ENCODE measurements at regions not wholly inside any gene's neighbourhood (a gene's known extent, or its start where the extent isn't known, plus 50 kb on each side); places are given as distances from the start of the nearest gene placed in this dataset.
"Not testable (repeated sequence)": the region's sequence is repeated elsewhere in the genome, so short reads cannot be mapped to it uniquely, and the experiment has no call there.

DNA sequence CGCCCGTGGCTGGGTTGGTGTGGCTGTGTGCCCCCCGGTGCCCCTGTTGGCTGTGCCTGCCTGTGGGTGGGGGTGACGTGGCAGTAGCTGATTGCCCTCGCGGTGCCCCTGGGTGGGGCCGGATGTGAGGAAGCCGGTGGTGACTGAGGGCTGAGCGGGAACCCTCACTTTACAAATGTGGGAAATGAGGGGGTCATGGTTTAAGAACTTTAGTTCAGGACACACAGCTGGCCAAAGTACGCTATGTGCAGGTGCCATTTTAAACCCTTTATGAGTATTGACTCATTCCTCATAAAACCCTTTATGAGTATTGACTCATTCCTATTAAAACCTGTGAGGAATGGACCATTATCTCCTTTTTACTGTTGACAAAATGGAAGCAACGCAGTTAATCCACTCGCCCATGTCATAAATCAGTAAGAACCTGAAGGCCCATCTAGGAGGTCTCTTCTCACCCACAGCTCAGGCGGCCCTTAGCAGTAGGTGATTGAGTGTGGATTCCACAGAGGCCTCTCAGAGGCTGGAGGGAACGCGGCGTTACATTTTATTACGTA, 290.1 kb upstream of the COBL start:
- intact Hi-C loops (cut with DNase I) = no loop called here
- DNase-seq = no peak

- DNase-seq = no peak
- intact Hi-C loops (cut with DNase I) = no loop called here
These were observed 285.8 kb upstream of the COBL start for GRCh38 chr7:51602376-51602775.

GRCh38 chr7:51601461-51601860, 284.9 kb upstream of the COBL start:
- intact Hi-C loops (cut with DNase I) = no loop called here

GRCh38 chr7:51599935-51600334, 283.3 kb upstream of the COBL start:
- intact Hi-C loops (cut with DNase I); DNase-seq: not testable (repeated sequence)

More at GRCh38 chr7:51601461-51601860, 284.9 kb upstream of the COBL start:
- no peak for DNase-seq

DNA sequence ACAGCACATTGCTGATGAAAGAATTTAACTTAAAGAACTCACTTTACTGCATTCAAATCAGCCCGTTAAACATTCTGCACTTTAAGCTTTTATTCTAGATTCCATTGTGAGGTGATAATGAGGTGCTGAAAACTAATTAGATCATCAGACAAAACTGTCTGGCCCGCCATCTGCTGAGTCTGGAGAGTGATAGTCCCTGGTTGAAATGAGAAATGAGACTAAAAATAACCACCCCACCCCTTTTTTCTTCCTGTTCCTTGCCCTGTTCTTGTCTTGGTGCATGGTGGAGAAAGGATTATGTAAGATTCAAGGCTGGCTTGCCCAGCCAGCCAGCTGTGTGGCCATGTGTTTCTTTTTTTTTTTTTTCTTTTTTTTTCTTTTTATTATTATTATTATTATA, 277.0 kb upstream of the COBL start:
- intact Hi-C loops (cut with DNase I) = no loop called here
- DNase-seq = no peak

DNA sequence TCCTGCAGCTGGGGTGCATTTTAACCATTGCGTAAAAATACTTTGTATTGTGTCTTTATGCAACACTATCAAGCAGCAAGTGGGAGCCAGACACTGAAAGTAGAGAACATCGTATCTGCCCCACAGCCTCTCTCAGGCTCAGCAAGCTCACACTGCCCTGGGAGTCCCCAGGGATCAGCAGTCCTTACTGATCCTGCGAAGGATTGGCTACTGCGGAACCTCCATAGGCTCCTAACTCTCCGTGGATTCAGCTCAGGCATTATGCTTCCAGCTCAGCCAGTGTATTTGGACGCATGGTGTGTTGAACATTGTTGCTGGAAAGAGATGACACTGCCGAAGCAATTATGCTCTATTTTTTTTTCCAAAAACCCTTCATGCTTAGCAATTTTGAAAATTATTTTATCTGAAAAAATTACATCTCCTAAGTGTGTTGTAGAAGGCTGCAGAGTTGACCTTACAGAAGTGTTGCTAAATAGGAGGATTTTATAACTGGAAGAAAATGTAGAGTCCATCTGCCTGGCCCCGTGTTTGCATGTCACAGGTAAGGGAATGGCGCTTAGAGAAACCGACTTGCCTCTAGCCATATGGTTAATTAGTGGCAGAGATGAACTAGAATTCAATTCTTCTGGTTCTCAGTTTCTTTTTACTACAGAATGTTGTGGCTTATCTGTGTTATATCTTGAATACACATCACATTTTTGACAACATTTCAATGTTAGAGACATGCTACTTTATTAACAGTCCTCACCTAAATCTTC, 276.4 kb upstream of the COBL start:
- no peak for DNase-seq

DNA sequence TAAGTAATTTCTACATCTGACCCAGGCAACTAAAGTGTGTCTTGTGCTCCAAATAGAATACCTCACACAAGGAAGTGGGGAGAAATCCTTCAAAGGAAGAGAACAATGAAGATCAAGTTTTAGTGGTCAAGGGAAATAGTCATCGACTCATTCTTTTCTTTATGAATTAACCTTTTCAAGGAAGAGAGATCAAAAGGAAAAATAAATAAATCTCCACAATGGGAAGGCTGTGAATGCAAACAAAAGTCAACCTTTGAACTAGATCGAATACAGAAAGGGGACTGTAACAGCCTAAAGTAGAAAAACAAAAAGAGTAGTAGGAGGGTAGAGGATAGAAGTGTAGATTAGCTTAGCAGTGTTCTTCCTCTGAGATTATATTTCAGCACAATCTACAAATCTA, 274.6 kb upstream of the COBL start:
- intact Hi-C loops (cut with DNase I) = no loop called here
- DNase-seq = no peak

More for the DNA sequence above, 276.4 kb upstream of the COBL start:
- intact Hi-C loops (cut with DNase I) = no loop called here

DNA sequence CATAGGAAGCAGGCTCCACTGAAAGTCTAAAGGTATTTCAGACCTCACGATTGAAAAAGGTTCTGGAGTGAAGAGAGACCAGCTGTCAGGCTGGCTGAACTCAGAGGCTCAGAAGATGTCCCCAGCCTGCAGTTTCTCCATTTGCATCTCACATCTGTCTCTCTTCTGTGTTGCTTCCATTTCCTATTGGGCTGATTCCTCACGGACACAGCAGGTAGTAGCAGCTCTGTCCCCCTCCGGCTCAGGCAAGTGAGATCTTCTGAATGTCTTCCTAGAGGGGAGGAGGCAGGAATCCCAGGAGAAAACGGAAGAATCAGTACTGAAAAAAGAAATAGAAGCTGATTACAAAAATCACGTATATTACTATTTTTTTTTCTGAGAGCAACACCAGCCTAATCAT, 274.1 kb upstream of the COBL start:
- intact Hi-C loops (cut with DNase I) = no loop called here
- no peak for DNase-seq

DNA sequence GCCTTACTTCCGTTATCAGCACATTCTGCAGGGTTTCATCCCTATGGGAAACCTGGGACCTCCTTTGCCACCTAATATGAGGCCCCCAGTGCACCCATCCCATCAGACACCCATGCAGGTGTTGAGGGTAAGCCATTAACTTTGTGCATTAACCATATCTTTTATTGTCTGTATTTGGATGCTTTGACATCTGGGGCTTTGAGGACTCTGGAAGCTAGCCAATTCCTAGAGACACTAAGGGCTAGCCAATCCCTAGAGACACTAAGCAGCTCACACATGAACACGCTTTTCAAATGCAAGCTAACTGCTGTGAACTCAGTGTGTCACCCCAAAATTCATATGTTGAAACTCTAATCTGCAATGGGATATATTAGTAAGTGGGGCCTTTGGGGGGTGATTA, 272.5 kb upstream of the COBL start:
- intact Hi-C loops (cut with DNase I) = no loop called here
- DNase-seq = no peak

- intact Hi-C loops (cut with DNase I) = no loop called here
- no peak for DNase-seq
These were observed 271.0 kb upstream of the COBL start for GRCh38 chr7:51587604-51588003.

- no peak for DNase-seq
- intact Hi-C loops (cut with DNase I) = no loop called here
These were observed 260.8 kb upstream of the COBL start for GRCh38 chr7:51577390-51577789.

GRCh38 chr7:51569581-51569980, 253.0 kb upstream of the COBL start:
- intact Hi-C loops (cut with DNase I) = no loop called here
- no peak for DNase-seq

- intact Hi-C loops (cut with DNase I) = no loop called here
- DNase-seq = no peak
These were observed 252.6 kb upstream of the COBL start for GRCh38 chr7:51569176-51569575.

GRCh38 chr7:51551070-51551469, 234.5 kb upstream of the COBL start:
- intact Hi-C loops (cut with DNase I) = no loop called here
- DNase-seq = peak in 1 of 10 donors; percentile 63

- DNase-seq = no peak
- intact Hi-C loops (cut with DNase I) = no loop called here
These were observed 228.5 kb upstream of the COBL start for GRCh38 chr7:51545131-51545530.

- no peak for DNase-seq
- intact Hi-C loops (cut with DNase I) = no loop called here
These were observed 227.4 kb upstream of the COBL start for GRCh38 chr7:51543801-51544553.

- intact Hi-C loops (cut with DNase I); DNase-seq: not testable (repeated sequence)
These were observed 224.3 kb upstream of the COBL start for GRCh38 chr7:51540906-51541305.

DNA sequence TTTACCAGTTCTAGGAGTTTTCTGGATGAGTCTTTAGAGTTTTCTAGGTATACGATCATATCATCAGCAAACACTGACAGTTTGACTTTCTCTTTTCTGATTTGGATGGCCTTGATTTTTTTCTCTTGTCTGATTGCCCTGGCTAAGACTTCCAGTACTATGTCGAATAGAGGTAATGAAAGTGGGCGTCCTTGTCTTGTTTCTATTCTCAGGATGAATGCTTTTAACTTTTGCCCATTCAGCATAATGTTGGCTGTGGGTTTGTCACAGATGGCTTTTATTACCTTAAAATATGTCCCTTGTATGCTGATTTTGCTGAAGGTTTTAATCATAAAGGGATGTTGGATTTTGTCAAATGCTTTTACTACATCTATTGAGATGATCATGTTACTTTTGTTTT, 223.2 kb upstream of the COBL start:
- no peak for DNase-seq
- intact Hi-C loops (cut with DNase I) = no loop called here

- intact Hi-C loops (cut with DNase I) = no loop called here
- DNase-seq = no peak
These were observed 211.6 kb upstream of the COBL start for GRCh38 chr7:51528172-51528571.

DNA sequence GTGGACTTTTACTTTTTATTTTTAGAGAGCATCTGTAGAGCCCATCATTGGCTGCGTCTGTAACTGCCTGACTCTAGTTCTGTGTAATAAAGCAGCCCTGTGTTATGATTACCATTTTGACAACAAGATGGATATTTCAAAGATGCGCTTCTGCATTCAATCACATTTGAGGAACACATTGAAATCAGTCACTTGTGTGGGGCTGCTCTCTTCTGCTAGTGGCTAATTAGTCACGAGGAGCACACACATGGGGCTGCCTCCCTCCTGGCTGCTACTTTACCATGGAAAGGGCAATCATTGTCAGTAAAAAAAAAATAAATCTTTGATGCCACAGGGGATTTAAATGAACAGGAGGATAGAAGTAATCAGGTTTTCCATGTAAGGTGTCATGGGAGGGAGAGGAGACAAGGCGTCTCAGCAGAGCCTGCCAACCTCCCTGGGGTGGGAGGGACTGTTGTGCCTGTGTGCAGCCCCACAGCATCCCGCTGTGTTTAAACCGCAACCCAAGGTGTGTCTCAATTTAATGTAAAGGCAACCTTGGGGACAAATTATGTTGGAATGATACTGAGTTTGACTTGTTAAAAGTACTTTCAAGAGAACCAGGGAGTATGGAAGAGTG, 205.2 kb upstream of the COBL start:
- intact Hi-C loops (cut with DNase I) = no loop called here
- DNase-seq = no peak

- intact Hi-C loops (cut with DNase I) = no loop called here
- no peak for DNase-seq
These were observed 204.4 kb upstream of the COBL start for GRCh38 chr7:51521054-51521453.

Data from posterior cingulate gyrus (tissue), 11 donors.